Stomach (tissue), 4 donors: ENCODE measurements at regions not wholly inside any gene's neighbourhood (a gene's known extent, or its start where the extent isn't known, plus 50 kb on each side); places are given as distances from the start of the nearest gene placed in this dataset.

ENCODE experiments used
- POLR2A ChIP-seq, 4 donors: fragments of 450-650 bp; IDR thresholded peaks; one replicate each; pipeline ENCODE4 v1.6.1; 2016; ENCODE audit warnings: antibody characterized with exemption in 4 of 4, control low read depth in 2 of 4, mild to moderate bottlenecking in 1 of 4, moderate library complexity in 1 of 4
- POLR2AphosphoS5 ChIP-seq, 3 donors: sonication (generic); formaldehyde crosslinking; IDR thresholded peaks; one replicate each; pipeline ENCODE4 v1.6.1; 2016; ENCODE audit warnings: antibody characterized with exemption in 3 of 3
- TF ChIP-seq, protein P1 (sequence below), 7 experiments: fragments of 450-650 bp in 4 of 7; fragments of 200-600 bp in 3 of 7; sonication (generic) in 3 of 7; IDR thresholded peaks; one replicate each; pipeline ENCODE4 v1.5.1; 2016 to 2019; ENCODE audit warnings: antibody characterized with exemption in 7 of 7, control low read depth in 2 of 7, mild to moderate bottlenecking in 1 of 7

DNA sequence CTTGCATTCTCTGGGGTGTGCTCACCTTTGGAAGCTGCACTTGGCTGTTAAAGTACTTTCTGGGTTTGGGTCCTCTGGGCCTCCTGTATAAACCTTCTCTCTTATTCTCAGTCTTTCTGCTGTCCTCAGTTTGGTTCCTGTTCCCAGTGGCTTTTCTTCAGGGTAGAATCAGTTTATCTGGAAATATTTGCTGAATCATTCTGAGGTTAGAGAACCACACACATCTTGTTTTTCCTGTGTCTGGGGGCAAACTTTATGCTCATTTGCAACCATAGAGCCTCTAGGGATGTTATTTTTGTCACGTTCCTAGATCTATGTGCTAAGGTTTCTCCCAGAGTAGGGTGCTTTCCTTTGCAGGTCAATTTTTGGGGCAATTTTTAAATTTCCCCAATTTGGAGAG is 224.3 kb upstream of the C11orf87 start:
- TF ChIP-seq, protein P1, sequence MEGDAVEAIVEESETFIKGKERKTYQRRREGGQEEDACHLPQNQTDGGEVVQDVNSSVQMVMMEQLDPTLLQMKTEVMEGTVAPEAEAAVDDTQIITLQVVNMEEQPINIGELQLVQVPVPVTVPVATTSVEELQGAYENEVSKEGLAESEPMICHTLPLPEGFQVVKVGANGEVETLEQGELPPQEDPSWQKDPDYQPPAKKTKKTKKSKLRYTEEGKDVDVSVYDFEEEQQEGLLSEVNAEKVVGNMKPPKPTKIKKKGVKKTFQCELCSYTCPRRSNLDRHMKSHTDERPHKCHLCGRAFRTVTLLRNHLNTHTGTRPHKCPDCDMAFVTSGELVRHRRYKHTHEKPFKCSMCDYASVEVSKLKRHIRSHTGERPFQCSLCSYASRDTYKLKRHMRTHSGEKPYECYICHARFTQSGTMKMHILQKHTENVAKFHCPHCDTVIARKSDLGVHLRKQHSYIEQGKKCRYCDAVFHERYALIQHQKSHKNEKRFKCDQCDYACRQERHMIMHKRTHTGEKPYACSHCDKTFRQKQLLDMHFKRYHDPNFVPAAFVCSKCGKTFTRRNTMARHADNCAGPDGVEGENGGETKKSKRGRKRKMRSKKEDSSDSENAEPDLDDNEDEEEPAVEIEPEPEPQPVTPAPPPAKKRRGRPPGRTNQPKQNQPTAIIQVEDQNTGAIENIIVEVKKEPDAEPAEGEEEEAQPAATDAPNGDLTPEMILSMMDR (IDR thresholded peaks at IDR 0.05), result no peak
- TF ChIP-seq POLR2A (IDR thresholded peaks at IDR 0.05), result no peak
- TF ChIP-seq POLR2AphosphoS5 (IDR thresholded peaks at IDR 0.05), result no peak
